ENCODE measurements at regions not wholly inside any gene's neighbourhood (a gene's known extent, or its start where the extent isn't known, plus 50 kb on each side); places are given as distances from the start of the nearest gene placed in this dataset.

DNA sequence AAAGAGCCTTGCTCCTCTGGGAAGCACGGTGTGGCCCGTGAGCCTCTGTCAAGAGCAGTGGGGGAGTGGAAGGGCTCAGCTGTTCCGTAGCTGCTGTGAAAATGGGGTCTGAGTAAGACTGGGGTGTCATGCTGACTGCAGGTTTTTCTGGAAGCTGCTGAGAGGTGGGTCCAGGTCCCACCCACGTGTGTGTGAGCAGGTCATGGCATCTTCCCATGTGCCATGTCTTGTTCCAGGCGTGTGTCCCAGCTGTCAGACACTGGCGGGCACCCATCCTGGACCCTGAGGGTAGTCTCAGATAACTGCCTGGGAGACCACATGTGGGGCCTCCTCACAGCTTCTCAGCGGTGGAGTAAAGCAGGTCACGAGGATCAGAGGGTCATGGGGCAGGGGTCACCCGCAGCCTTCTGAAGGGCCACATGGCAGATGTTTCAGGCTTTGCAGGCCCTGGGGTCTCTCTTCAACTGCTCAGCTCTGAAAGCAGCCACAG, 92.9 kb downstream of the NPIPB11 start (continued):
- TF ChIP-seq RB1 (IDR thresholded peaks at IDR 0.05; ENCODE audit: borderline replicate concordance) (no peak), SRF (IDR thresholded peaks at IDR 0.05; ENCODE audit: low read depth in 2 of 2, low read length in 2 of 2) (no peak)

DNA sequence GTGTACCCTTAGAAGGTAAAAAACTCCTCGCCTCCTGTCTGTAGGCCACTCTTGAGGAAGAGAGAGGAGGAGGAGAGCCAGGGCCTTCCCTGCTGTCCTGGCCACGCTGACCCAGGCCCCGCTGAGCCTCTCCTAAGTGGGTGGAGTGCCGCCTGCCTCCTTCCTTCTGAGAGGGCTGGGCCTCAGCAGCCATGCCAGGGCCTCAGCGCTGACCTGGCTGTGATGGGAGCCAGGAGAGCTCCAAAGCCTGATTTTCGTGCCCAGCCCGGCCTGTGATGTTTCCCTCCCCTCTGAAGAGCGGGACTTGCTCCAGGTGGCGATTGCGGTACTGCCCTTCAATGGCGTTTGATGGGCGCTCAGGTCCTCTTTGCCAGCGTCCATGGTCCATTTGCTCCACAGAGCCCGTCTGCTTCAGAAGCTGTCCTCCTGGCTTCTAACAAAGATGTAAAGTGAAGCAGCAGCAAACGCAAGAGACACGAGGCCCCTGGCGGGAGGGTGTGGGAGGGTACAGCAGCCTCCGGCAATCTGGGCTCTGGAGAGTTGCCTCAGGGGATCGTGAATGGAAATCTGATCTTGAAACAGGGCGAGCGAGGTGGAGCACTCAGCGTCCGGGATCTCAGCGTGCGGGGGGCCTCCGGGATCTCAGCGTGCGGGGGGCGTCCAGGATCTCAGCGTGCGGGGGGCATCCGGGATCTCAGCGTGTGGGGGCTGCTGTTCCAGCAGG, 93.5 kb downstream of the NPIPB11 start:
- Histone ChIP-seq H3K27me3 (replicated peaks in 1 of 2; ENCODE audit: control insufficient read depth in 2 of 2, insufficient read depth in 2 of 2, low read length in 1 of 2) (no peaks in the 10 kb centered on the region), H3K36me3 (ENCODE audit: control insufficient read depth in 2 of 2, insufficient read depth in 2 of 2, low read length in 1 of 2) (no peaks in the 10 kb centered on the region), H3K9me3 (replicated peaks; ENCODE audit: control insufficient read depth, insufficient read depth, low read length) (no peaks in the 10 kb centered on the region), H3K4me3 (no peak overlapping the region), H3K4me1 (ENCODE audit: control insufficient read depth, insufficient read depth, low read length) (no peaks in the 10 kb centered on the region), H3K4me2 (ENCODE audit: control insufficient read depth, insufficient read depth) (no peak overlapping the region), H3K79me2 (ENCODE audit: control insufficient read depth, insufficient read depth, low read length) (no peaks in the 10 kb centered on the region), H3K27ac (ENCODE audit: control insufficient read depth, insufficient read depth) (no peak overlapping the region), H3K9ac (ENCODE audit: control insufficient read depth, insufficient read depth, low read length) (no peak overlapping the region), H2AFZ (ENCODE audit: control insufficient read depth, low read depth, low read length) (no peak overlapping the region), H4K20me1 (ENCODE audit: control insufficient read depth, insufficient read depth) (no peaks in the 10 kb centered on the region)
- ATAC-seq (no peak), DNase-seq (ENCODE audit: low read depth, low spot score) (no peak), FAIRE-seq (no peak)
- RAD21 ChIA-PET (ENCODE audit: unreplicated experiment), result interaction anchor here (0.6 kb wide), 1 partner anchor 60 kb away, joined by 4 read pairs; no protein-coding TSS in a partner anchor
- intact Hi-C loops (cut with micrococcal nuclease; ENCODE audit: unreplicated experiment), result no loop called here
- in situ Hi-C loops (cut with MboI), result no loop called here
- no TSS peak for BruUV-seq (replicated peaks)
- POLR2A ChIA-PET, result no interaction called here
- CTCF ChIA-PET, result no interaction called here
- 64% methylated on average over 33 of the region's 33 CpGs for WGBS (ENCODE audit: insufficient coverage, insufficient replicate concordance, low lambda C conversion rate, missing lambda C conversion rate)
- SMC1A ChIA-PET (ENCODE audit: uncharacterized antibody, unreplicated experiment), result no interaction called here
- TF ChIP-seq CBFB (IDR thresholded peaks at IDR 0.05; ENCODE audit: low read depth) (no peak), HDAC6 (IDR thresholded peaks at IDR 0.05; ENCODE audit: unreplicated experiment) (no peak), TARDBP (IDR thresholded peaks at IDR 0.05; ENCODE audit: borderline replicate concordance) (no peak), PRDM15 (CRISPR knock-in tag; IDR thresholded peaks at IDR 0.05) (no peak), PAX8 (IDR thresholded peaks at IDR 0.05) (no peak)
- TF ChIP-seq, protein P1, sequence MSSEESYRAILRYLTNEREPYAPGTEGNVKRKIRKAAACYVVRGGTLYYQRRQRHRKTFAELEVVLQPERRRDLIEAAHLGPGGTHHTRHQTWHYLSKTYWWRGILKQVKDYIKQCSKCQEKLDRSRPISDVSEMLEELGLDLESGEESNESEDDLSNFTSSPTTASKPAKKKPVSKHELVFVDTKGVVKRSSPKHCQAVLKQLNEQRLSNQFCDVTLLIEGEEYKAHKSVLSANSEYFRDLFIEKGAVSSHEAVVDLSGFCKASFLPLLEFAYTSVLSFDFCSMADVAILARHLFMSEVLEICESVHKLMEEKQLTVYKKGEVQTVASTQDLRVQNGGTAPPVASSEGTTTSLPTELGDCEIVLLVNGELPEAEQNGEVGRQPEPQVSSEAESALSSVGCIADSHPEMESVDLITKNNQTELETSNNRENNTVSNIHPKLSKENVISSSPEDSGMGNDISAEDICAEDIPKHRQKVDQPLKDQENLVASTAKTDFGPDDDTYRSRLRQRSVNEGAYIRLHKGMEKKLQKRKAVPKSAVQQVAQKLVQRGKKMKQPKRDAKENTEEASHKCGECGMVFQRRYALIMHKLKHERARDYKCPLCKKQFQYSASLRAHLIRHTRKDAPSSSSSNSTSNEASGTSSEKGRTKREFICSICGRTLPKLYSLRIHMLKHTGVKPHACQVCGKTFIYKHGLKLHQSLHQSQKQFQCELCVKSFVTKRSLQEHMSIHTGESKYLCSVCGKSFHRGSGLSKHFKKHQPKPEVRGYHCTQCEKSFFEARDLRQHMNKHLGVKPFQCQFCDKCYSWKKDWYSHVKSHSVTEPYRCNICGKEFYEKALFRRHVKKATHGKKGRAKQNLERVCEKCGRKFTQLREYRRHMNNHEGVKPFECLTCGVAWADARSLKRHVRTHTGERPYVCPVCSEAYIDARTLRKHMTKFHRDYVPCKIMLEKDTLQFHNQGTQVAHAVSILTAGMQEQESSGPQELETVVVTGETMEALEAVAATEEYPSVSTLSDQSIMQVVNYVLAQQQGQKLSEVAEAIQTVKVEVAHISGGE (CRISPR knock-in tag; IDR thresholded peaks at IDR 0.05), result no peak
- TF ChIP-seq, protein P2, sequence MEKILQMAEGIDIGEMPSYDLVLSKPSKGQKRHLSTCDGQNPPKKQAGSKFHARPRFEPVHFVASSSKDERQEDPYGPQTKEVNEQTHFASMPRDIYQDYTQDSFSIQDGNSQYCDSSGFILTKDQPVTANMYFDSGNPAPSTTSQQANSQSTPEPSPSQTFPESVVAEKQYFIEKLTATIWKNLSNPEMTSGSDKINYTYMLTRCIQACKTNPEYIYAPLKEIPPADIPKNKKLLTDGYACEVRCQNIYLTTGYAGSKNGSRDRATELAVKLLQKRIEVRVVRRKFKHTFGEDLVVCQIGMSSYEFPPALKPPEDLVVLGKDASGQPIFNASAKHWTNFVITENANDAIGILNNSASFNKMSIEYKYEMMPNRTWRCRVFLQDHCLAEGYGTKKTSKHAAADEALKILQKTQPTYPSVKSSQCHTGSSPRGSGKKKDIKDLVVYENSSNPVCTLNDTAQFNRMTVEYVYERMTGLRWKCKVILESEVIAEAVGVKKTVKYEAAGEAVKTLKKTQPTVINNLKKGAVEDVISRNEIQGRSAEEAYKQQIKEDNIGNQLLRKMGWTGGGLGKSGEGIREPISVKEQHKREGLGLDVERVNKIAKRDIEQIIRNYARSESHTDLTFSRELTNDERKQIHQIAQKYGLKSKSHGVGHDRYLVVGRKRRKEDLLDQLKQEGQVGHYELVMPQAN (conservative IDR thresholded peaks at IDR 0.05), result no peak
- TF ChIP-seq, protein P3, sequence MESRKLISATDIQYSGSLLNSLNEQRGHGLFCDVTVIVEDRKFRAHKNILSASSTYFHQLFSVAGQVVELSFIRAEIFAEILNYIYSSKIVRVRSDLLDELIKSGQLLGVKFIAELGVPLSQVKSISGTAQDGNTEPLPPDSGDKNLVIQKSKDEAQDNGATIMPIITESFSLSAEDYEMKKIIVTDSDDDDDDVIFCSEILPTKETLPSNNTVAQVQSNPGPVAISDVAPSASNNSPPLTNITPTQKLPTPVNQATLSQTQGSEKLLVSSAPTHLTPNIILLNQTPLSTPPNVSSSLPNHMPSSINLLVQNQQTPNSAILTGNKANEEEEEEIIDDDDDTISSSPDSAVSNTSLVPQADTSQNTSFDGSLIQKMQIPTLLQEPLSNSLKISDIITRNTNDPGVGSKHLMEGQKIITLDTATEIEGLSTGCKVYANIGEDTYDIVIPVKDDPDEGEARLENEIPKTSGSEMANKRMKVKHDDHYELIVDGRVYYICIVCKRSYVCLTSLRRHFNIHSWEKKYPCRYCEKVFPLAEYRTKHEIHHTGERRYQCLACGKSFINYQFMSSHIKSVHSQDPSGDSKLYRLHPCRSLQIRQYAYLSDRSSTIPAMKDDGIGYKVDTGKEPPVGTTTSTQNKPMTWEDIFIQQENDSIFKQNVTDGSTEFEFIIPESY (IDR thresholded peaks at IDR 0.05), result no peak

All from GM12878 (cell line).